Cardiac muscle cell (in vitro differentiated cells and primary cell): ENCODE measurements at regions not wholly inside any gene's neighbourhood (a gene's known extent, or its start where the extent isn't known, plus 50 kb on each side); places are given as distances from the start of the nearest gene placed in this dataset.
A peak's percentile ranks its signal among the peaks of the same experiment; 100 is the strongest.

Experiments
- DNase-seq, 2 donors: peaks; one replicate each; pipeline versions ENCODE4 v3.0.0 to v3.0.0-alpha.2; 2010 to 2017; ENCODE audit warnings: low read depth in 1 of 2, low spot score in 1 of 2
- H3K27ac ChIP-seq: fragments of 200-600 bp; sonication (generic); 2 replicates; pipeline ENCODE4 v1.5.1; 2016
- H3K27me3 ChIP-seq: fragments of 200-600 bp; sonication (generic); 2 replicates; pipeline ENCODE4 v1.6.0; 2016; ENCODE audit warnings: control low read depth
- H3K36me3 ChIP-seq: fragments of 200-600 bp; sonication (generic); 2 replicates; pipeline ENCODE4 v1.5.1; 2016; ENCODE audit warnings: control low read depth
- H3K4me1 ChIP-seq: fragments of 200-600 bp; sonication (generic); 2 replicates; pipeline ENCODE4 v1.8.1; 2017; ENCODE audit warnings: low read depth, mild to moderate bottlenecking, mixed run types
- H3K4me3 ChIP-seq: fragments of 200-600 bp; sonication (generic); 2 replicates; pipeline ENCODE4 v1.5.1; 2016; ENCODE audit warnings: mild to moderate bottlenecking
- H3K9me3 ChIP-seq: fragments of 200-600 bp; sonication (generic); 2 replicates; pipeline ENCODE4 v1.5.1; 2017; ENCODE audit warnings: low read depth, mild to moderate bottlenecking, control low read depth
- CTCF ChIP-seq: IDR thresholded peaks from 2 replicates; pipeline ENCODE4 v1.5.1; 2012; ENCODE audit warnings: low read depth, mild to moderate bottlenecking, low read length

- no peaks in the 10 kb centered on the region for H3K9me3 ChIP-seq
- peak in 1 of 2 donors; percentile 0 for DNase-seq
- H3K4me3 ChIP-seq: no peak overlapping the region
- H3K27me3 ChIP-seq: no peaks in the 10 kb centered on the region
- TF ChIP-seq CTCF: no peak
- no peak overlapping the region for H3K27ac ChIP-seq
- H3K4me1 ChIP-seq: no peaks in the 10 kb centered on the region
- H3K36me3 ChIP-seq: no peaks in the 10 kb centered on the region
These were observed 120.7 kb upstream of the MDFIC2 start for GRCh38 chr3:70433091-70433490.

- H3K4me1 ChIP-seq: no peaks in the 10 kb centered on the region
- no peak for DNase-seq
- H3K4me3 ChIP-seq: no peak overlapping the region
- no peak overlapping the region for H3K27ac ChIP-seq
- no peaks in the 10 kb centered on the region for H3K9me3 ChIP-seq
- no peaks in the 10 kb centered on the region for H3K27me3 ChIP-seq
- no peak for TF ChIP-seq CTCF
- no peaks in the 10 kb centered on the region for H3K36me3 ChIP-seq
These were observed 119.5 kb upstream of the MDFIC2 start for GRCh38 chr3:70431911-70432310.

- Histone ChIP-seq H3K27me3 (no peaks in the 10 kb centered on the region), H3K4me1 (no peaks in the 10 kb centered on the region), H3K4me3 (no peak overlapping the region), H3K9me3 (no peaks in the 10 kb centered on the region), H3K27ac (no peak overlapping the region), H3K36me3 (no peaks in the 10 kb centered on the region)
- no peak for TF ChIP-seq CTCF
- no peak for DNase-seq
These were observed 113.6 kb upstream of the MDFIC2 start for GRCh38 chr3:70426071-70426470.

GRCh38 chr3:70421506-70421905 is 109.1 kb upstream of the MDFIC2 start:
- TF ChIP-seq CTCF: no peak
- Histone ChIP-seq H3K4me3 (no peak overlapping the region), H3K27me3 (no peaks in the 10 kb centered on the region), H3K36me3 (no peaks in the 10 kb centered on the region), H3K27ac (no peak overlapping the region), H3K9me3 (no peaks in the 10 kb centered on the region), H3K4me1 (no peaks in the 10 kb centered on the region)
- no peak for DNase-seq

GRCh38 chr3:70409018-70409417 is 96.6 kb upstream of the MDFIC2 start:
- no peaks in the 10 kb centered on the region for H3K4me1 ChIP-seq
- H3K27ac ChIP-seq: no peak overlapping the region
- no peak overlapping the region for H3K4me3 ChIP-seq
- TF ChIP-seq CTCF: no peak
- no peaks in the 10 kb centered on the region for H3K27me3 ChIP-seq
- DNase-seq: no peak
- H3K9me3 ChIP-seq: no peaks in the 10 kb centered on the region
- no peaks in the 10 kb centered on the region for H3K36me3 ChIP-seq

GRCh38 chr3:70400194-70400593 is 87.8 kb upstream of the MDFIC2 start:
- no peaks in the 10 kb centered on the region for H3K9me3 ChIP-seq
- no peaks in the 10 kb centered on the region for H3K36me3 ChIP-seq
- H3K4me1 ChIP-seq: no peaks in the 10 kb centered on the region
- DNase-seq: no peak
- no peak overlapping the region for H3K4me3 ChIP-seq
- no peak overlapping the region for H3K27ac ChIP-seq
- no peak for TF ChIP-seq CTCF
- no peaks in the 10 kb centered on the region for H3K27me3 ChIP-seq
